ENCODE measurements at regions not wholly inside any gene's neighbourhood (a gene's known extent, or its start where the extent isn't known, plus 50 kb on each side); places are given as distances from the start of the nearest gene placed in this dataset.

GRCh38 chr1:60930130-60930529 is 152.2 kb upstream of the NFIA start:
- TF ChIP-seq CTCF (IDR thresholded peaks at IDR 0.05; ENCODE audit: control insufficient read depth, extremely low read depth, insufficient read depth), result no peak
- no peak for DNase-seq (ENCODE audit: low read depth)
- no peak overlapping the region for H3K4me3 ChIP-seq (ENCODE audit: low read depth, low read length)

- no peak overlapping the region for H3K4me3 ChIP-seq (ENCODE audit: low read depth, low read length)
- DNase-seq (ENCODE audit: low read depth), result peak; percentile 27
- TF ChIP-seq CTCF (IDR thresholded peaks at IDR 0.05; ENCODE audit: control insufficient read depth, extremely low read depth, insufficient read depth), result no peak
Measured at GRCh38 chr1:60924964-60925798, 157.2 kb upstream of the NFIA start.

- H3K4me3 ChIP-seq (ENCODE audit: low read depth, low read length), result no peak overlapping the region
- no peak for DNase-seq (ENCODE audit: low read depth)
- 0 out of 2 replicates have a peak, but pooled peaks have one; percentile 1 for TF ChIP-seq CTCF (IDR thresholded peaks at IDR 0.05; ENCODE audit: control insufficient read depth, extremely low read depth, insufficient read depth)
Measured at GRCh38 chr1:60924165-60924564, 158.2 kb upstream of the NFIA start.

GRCh38 chr1:60923389-60924087 is 158.8 kb upstream of the NFIA start:
- TF ChIP-seq CTCF (IDR thresholded peaks at IDR 0.05; ENCODE audit: control insufficient read depth, extremely low read depth, insufficient read depth), result no peak

GRCh38 chr1:60922304-60922703 is 160.1 kb upstream of the NFIA start:
- H3K4me3 ChIP-seq (ENCODE audit: low read depth, low read length), result no peak overlapping the region
- no peak for TF ChIP-seq CTCF (IDR thresholded peaks at IDR 0.05; ENCODE audit: control insufficient read depth, extremely low read depth, insufficient read depth)
- no peak for DNase-seq (ENCODE audit: low read depth)

More at GRCh38 chr1:60923389-60924087, 158.8 kb upstream of the NFIA start:
- no peak overlapping the region for H3K4me3 ChIP-seq (ENCODE audit: low read depth, low read length)
- DNase-seq (ENCODE audit: low read depth), result no peak

GRCh38 chr1:60921175-60921574 is 161.2 kb upstream of the NFIA start:
- no peak for DNase-seq (ENCODE audit: low read depth)
- no peak for TF ChIP-seq CTCF (IDR thresholded peaks at IDR 0.05; ENCODE audit: control insufficient read depth, extremely low read depth, insufficient read depth)
- no peak overlapping the region for H3K4me3 ChIP-seq (ENCODE audit: low read depth, low read length)
